Mesodermal cell (in vitro differentiated cells): ENCODE measurements at regions not wholly inside any gene's neighbourhood (a gene's known extent, or its start where the extent isn't known, plus 50 kb on each side); places are given as distances from the start of the nearest gene placed in this dataset.
"Not testable (repeated sequence)": the region's sequence is repeated elsewhere in the genome, so short reads cannot be mapped to it uniquely, and the experiment has no call there.

Experiments
- H3K27ac ChIP-seq: 2 replicates; pipeline ENCODE4 v1.7.0; 2013; ENCODE audit warnings: mild to moderate bottlenecking, low read depth, low read length, moderate library complexity; ENCODE audit not compliant: severe bottlenecking
- H3K36me3 ChIP-seq: 2 replicates; pipeline ENCODE4 v1.7.1; 2013; ENCODE audit warnings: mild to moderate bottlenecking, low read length, moderate library complexity; ENCODE audit not compliant: control insufficient read depth, insufficient read depth
- H3K4me1 ChIP-seq: one replicate; pipeline ENCODE4 v1.7.1; 2013; ENCODE audit warnings: mild to moderate bottlenecking, low read length; ENCODE audit not compliant: insufficient read depth, control insufficient read depth, poor library complexity, severe bottlenecking
- H3K4me3 ChIP-seq: 2 replicates; pipeline ENCODE4 v1.7.0; 2013; ENCODE audit warnings: low read length, control low read depth, mild to moderate bottlenecking; ENCODE audit not compliant: insufficient read depth, poor library complexity, severe bottlenecking; ENCODE audit errors: extremely low read depth
- H3K9me3 ChIP-seq: 2 replicates; pipeline ENCODE4 v1.7.1; 2013; ENCODE audit warnings: mild to moderate bottlenecking, low read length, moderate library complexity; ENCODE audit not compliant: control insufficient read depth
- WGBS, 2 experiments: methylation state at CpG; one replicate each; pipeline ENCODE4 v1.1.5; 2013; ENCODE audit warnings: missing lambda C conversion rate in 2 of 2; ENCODE audit not compliant: insufficient coverage in 2 of 2; 5-methylcytosine and 5-hydroxymethylcytosine counted together

- H3K4me1 ChIP-seq = no peaks in the 10 kb centered on the region
- no peak overlapping the region for H3K4me3 ChIP-seq
- H3K27ac ChIP-seq = no peak overlapping the region
- H3K9me3 ChIP-seq = no peaks in the 10 kb centered on the region
- no peaks in the 10 kb centered on the region for H3K36me3 ChIP-seq
Measured at GRCh38 chr3:96478496-96478895, 335.9 kb upstream of the EPHA6 start.

- H3K27ac ChIP-seq = no peak overlapping the region
- H3K4me3 ChIP-seq = no peak overlapping the region
- no peaks in the 10 kb centered on the region for H3K4me1 ChIP-seq
- 88 to 89% methylated on average over 12 to 15 of the region's 18 CpGs for WGBS, 2 experiments
- H3K9me3 ChIP-seq = no peaks in the 10 kb centered on the region
- no peaks in the 10 kb centered on the region for H3K36me3 ChIP-seq
Measured at GRCh38 chr3:96480881-96481280, 333.5 kb upstream of the EPHA6 start.

GRCh38 chr3:96483191-96483590 lies 331.2 kb upstream of the EPHA6 start:
- no CpG with 5 or more reads among the region's 1 CpG for WGBS, 2 experiments
- H3K36me3 ChIP-seq, H3K4me1 ChIP-seq, H3K9me3 ChIP-seq, H3K4me3 ChIP-seq, H3K27ac ChIP-seq: not testable (repeated sequence)

- H3K4me3 ChIP-seq = no peak overlapping the region
- no peak overlapping the region for H3K27ac ChIP-seq
- H3K36me3 ChIP-seq = no peaks in the 10 kb centered on the region
- no peaks in the 10 kb centered on the region for H3K9me3 ChIP-seq
- no peaks in the 10 kb centered on the region for H3K4me1 ChIP-seq
Measured at GRCh38 chr3:96483781-96484180, 330.6 kb upstream of the EPHA6 start.

- H3K27ac ChIP-seq = no peak overlapping the region
- H3K4me3 ChIP-seq = no peak overlapping the region
- H3K36me3 ChIP-seq = no peaks in the 10 kb centered on the region
- 100% methylated on average over 3 of the region's 4 CpGs for WGBS, 2 experiments
- no peaks in the 10 kb centered on the region for H3K4me1 ChIP-seq
- H3K9me3 ChIP-seq = no peaks in the 10 kb centered on the region
Measured at GRCh38 chr3:96488708-96489107, 325.7 kb upstream of the EPHA6 start.

GRCh38 chr3:96491023-96491422 lies 323.4 kb upstream of the EPHA6 start:
- H3K27ac ChIP-seq = no peak overlapping the region
- H3K9me3 ChIP-seq = no peaks in the 10 kb centered on the region
- H3K4me1 ChIP-seq = no peaks in the 10 kb centered on the region
- no peaks in the 10 kb centered on the region for H3K36me3 ChIP-seq
- no peak overlapping the region for H3K4me3 ChIP-seq

- H3K36me3 ChIP-seq = no peaks in the 10 kb centered on the region
- no peaks in the 10 kb centered on the region for H3K9me3 ChIP-seq
- no peaks in the 10 kb centered on the region for H3K4me1 ChIP-seq
- no peak overlapping the region for H3K27ac ChIP-seq
- H3K4me3 ChIP-seq = no peak overlapping the region
Measured at GRCh38 chr3:96491868-96492267, 322.5 kb upstream of the EPHA6 start.

- Histone ChIP-seq H3K27ac (no peak overlapping the region), H3K36me3 (no peaks in the 10 kb centered on the region), H3K4me3 (no peak overlapping the region), H3K4me1 (no peaks in the 10 kb centered on the region), H3K9me3 (no peaks in the 10 kb centered on the region)
- WGBS, 2 experiments = 90 to 100% methylated on average over 3 to 5 of the region's 7 CpGs
Measured at GRCh38 chr3:96510334-96510733, 304.1 kb upstream of the EPHA6 start.

GRCh38 chr3:96537165-96537564 lies 277.2 kb upstream of the EPHA6 start:
- Histone ChIP-seq H3K9me3 (no peaks in the 10 kb centered on the region), H3K4me1 (no peaks in the 10 kb centered on the region), H3K27ac (no peak overlapping the region), H3K4me3 (no peak overlapping the region), H3K36me3 (no peaks in the 10 kb centered on the region)

- Histone ChIP-seq H3K4me3 (no peak overlapping the region), H3K9me3 (no peaks in the 10 kb centered on the region), H3K4me1 (no peaks in the 10 kb centered on the region), H3K36me3 (no peaks in the 10 kb centered on the region), H3K27ac (no peak overlapping the region)
- WGBS, 2 experiments = no CpG with 5 or more reads among the region's 1 CpG
Measured at GRCh38 chr3:96538186-96538585, 276.2 kb upstream of the EPHA6 start.

- Histone ChIP-seq H3K36me3 (no peaks in the 10 kb centered on the region), H3K4me1 (no peaks in the 10 kb centered on the region), H3K9me3 (no peaks in the 10 kb centered on the region), H3K4me3 (no peak overlapping the region), H3K27ac (no peak overlapping the region)
- no CpG with 5 or more reads among the region's 3 CpGs for WGBS, 2 experiments
Measured at GRCh38 chr3:96548073-96548472, 266.3 kb upstream of the EPHA6 start.

GRCh38 chr3:96576935-96577334 lies 237.5 kb upstream of the EPHA6 start:
- Histone ChIP-seq H3K27ac (no peak overlapping the region), H3K36me3 (no peaks in the 10 kb centered on the region), H3K4me3 (no peak overlapping the region), H3K9me3 (peaks cover 6% of the 10 kb centered on the region), H3K4me1 (no peaks in the 10 kb centered on the region)
- WGBS, 2 experiments = 78% methylated on average over 3 of the region's 3 CpGs; no CpG with 5 or more reads in 1 of the 2 experiments
